ENCODE measurements at regions not wholly inside any gene's neighbourhood (a gene's known extent, or its start where the extent isn't known, plus 50 kb on each side); places are given as distances from the start of the nearest gene placed in this dataset.
A peak's percentile ranks its signal among the peaks of the same experiment; 100 is the strongest.
"Not testable (repeated sequence)": the region's sequence is repeated elsewhere in the genome, so short reads cannot be mapped to it uniquely, and the experiment has no call there.

DNA sequence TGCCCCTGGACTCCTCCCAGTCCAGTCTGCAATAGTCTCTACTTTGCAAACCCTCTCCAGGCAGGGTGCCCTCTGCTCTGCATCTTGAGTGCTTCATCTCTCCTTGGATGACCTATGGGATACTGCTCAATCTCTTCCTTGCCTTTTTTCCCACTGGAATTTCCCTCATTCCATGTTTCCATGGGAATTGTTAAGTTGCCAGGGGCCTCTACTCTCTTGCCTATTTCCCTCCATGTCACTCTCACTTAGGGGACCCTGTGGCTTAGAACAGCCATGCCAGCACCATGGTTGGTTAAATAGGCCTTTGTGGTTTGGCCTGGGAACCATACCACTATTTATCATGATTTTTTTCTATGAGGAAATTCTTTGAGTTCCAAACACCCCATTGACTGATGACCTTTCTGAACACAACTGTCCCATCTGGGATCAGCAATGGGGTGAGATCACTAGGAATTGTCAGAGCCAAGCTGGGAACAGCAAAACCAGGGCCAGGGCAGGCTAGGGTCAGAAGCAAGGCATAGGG lies 91.4 kb upstream of the RBMS1 start:
- peak; percentile 43 for DNase-seq (ENCODE audit: low spot score)

DNA sequence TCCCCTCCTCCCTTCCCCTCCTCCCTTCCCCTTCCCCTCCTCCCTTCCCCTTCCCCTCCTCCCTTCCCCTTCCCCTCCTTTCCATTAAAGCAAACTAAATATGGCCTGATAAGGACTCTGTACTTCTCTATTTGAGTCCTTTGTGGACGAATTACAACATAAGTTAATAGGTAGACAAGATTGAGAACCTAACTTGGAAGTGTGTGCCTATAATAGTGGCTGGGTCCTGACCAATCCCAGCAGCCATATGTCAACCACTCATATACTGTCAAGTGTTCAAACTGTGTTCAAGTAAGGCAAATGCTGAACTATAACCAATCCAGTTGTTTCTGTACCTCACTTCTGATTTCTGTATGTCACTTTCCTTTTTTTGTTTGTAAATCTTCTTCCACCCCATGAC lies 97.1 kb upstream of the RBMS1 start:
- DNase-seq (ENCODE audit: low spot score) = no peak

DNA sequence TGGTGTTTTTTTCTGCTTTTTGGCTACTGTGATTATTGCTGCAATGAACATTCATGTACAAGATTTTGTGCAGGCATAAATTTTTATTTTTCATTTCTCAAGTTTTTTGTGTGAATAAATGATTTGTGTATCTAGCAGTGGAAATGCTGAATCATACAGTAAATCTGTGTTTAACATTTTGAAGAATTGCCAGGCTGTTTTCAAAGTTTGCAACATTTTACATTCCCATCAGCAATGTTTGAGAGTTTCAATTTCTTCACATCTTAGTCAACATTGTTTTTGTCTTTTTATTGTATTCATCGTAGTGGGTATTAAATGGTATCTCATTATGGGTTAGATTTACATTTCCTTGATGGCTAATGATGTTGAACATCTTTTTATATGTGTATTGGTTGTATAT lies 98.8 kb upstream of the RBMS1 start:
- DNase-seq (ENCODE audit: low spot score) = no peak

DNA sequence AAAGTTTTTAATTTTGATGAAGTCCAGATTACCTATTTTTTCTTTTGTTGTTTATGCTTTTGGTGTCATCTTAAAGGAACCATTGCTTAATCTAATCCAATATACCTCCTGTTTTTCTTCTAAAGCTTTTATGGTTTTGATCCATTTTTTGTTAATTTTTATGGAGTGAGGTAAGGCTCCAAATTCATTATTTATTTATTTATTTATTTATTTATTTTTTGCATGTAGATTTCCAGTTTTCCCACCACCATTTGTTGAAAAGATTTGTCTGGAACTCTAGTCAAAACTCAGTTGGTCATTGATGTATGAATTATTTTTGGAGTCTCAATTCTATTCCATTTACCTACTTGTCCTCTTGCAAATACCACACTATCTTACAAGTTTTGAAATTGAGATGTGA lies 99.4 kb upstream of the RBMS1 start:
- no peak for DNase-seq (ENCODE audit: low spot score)

DNA sequence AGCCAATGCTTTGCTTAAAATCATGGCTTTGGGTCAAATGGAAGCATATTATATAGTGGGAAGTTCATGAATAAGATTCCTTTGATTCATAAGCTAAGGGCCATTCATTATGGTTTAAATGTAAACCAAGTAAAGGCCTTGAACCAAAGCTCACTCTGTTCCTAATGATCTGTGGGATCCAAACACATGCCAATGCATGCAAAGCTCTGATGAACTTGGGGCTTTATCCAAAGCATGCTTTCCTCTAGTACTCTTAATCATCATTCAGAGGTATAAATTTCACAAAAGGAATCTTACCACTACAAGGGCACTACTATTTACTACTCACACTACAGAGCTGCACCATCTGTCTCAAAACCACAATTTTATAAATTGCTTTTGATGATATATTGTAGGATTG lies 102.8 kb upstream of the RBMS1 start:
- no peak for DNase-seq (ENCODE audit: low spot score)

DNA sequence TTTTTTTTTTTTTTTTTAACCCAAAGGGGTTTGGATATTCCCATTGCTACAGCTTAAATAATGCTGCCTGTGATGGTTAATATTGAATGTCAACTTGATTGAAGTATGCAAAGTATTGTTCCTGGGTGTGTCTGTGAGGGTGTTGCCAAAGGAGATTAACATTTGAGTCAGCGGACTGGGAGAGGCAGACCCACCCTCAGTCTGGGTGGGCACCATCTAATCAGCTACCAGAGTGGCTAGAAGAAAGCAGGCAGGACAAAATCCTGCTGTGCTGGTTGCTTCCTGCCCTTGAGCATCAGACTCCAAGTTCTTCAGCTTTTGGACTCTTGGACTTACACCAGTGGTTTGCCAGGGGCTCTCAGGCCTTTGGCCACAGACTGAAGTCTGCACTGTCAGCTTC lies 106.8 kb upstream of the RBMS1 start:
- DNase-seq (ENCODE audit: low spot score) = not testable (repeated sequence)

DNA sequence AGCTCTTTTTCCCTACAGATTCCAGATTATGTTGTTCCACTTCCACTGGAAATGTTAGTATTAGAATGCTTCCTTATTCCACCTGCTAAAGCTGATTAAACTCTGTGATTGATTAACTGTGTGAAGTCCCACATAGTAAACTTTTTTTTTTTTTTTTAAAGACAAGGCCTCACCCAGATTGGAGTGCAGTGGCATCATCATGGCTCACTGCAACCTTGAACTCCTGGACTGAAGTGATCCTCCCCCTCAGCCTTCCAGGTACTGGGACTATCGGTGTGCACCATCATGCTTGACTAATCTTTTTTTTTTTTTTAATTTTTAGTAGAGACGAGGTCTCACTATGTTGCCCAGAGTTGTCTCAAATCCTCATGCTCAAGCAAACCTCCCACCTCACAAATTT lies 108.5 kb upstream of the RBMS1 start:
- DNase-seq (ENCODE audit: low spot score) = no peak

DNA sequence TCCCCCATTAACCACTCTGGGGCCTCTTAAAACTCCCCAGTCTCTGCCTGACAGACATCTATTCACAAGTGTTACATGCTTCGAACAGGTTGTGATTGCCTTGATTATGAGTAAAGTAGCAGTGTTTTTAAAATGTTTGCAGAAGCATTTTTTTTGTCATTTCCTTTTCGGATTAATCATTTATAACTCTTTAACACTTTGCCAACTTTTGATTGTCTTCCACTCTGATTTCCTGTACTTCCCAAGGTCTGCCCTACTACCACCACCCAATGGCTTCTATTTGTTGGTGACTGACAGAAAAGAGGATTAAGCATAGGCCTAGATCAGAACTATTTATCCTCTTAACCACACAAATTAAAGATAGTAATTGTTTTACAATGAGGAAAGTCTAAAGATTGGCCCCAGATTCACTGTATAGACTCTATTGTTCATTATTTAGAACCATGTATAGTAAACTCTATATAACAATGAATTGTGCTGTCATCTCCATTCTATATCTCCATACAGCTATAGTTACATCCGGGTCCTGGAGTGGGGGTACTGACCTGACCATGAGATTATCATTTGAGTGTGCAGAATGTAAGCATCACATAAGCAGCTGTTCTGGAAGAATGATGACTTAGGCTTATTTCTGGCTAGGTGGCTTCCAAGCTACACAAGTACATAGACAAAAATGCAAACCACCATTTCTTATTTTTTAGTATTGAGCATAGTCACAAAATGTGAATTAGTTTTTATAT lies 110.3 kb upstream of the RBMS1 start:
- no peak for DNase-seq (ENCODE audit: low spot score)

DNA sequence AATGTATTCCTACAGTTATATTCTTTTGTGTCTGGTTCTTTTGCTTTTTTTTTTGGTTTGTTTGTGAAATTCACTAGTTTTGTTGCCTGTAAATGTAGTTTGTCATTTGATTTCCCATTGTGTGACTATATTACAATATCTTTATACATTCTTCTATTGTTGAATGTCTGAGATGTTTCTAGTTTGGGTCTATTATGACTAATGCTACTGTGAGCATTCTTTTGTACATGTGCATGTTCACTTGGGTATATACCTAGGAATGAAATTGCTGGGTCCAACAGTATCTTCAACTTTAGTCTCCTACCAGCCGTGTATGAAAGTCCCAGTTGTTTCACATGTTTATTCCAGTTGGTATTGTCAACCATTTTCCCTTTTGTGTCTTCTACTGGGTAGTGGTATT lies 112.7 kb upstream of the RBMS1 start:
- DNase-seq (ENCODE audit: low spot score) = no peak

DNA sequence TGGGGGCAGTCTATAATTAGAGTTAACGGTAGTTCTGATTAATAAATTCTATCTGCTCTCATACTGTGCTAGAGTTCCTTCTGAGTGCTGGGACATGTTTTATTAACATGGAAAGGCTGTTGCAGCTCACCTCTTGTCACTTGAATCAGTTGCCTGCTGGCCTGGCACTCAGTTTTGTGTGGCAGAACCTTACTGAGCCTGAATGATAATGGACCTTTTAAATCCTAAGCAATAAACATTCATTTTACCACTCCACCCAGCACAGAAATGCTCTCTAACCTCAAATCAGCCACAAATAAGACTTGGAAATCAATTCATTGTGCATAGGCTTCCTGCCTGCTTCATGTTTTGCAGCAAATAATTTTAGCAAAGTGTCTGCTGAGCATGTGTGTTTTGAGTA lies 115.0 kb upstream of the RBMS1 start:
- DNase-seq (ENCODE audit: low spot score) = no peak

DNA sequence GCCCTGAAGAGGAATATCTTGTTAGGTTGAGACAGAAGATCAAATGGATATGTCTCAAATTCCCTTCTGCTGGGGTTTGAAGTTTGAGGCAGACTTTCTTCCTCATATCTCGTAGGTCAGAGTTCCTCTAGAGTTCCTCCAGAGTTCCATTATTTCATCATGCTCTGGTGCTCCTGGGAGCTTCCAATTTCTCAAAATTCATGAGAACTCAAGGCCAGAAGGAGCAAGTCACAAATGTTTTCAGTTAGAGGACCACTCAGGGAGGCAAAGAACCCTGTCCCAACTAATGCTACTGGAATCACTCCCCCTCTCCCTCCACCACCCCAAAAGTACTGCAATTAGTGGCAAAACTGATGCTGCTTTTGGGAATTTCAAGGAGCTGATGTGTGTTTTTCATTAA lies 115.7 kb upstream of the RBMS1 start:
- no peak for DNase-seq (ENCODE audit: low spot score)

DNA sequence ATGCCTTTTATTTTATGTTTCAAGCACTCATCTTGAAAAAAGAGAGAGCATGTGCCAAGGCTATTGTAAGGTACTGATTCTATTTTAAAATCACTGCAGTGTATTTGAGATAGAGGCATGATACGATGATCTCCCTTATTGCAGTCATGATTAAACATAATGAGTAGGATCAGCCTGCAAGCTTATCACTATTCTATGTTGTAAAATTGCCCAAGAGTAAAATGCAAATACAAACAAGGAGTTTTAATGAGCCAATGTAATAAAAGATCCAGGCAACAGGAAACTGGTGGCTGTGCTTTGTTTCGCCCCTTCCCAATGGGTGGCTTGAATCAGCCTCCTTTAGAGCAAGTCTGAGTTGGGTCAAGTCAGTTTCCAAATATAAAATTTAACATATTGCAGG lies 116.4 kb upstream of the RBMS1 start:
- DNase-seq (ENCODE audit: low spot score) = no peak

DNA sequence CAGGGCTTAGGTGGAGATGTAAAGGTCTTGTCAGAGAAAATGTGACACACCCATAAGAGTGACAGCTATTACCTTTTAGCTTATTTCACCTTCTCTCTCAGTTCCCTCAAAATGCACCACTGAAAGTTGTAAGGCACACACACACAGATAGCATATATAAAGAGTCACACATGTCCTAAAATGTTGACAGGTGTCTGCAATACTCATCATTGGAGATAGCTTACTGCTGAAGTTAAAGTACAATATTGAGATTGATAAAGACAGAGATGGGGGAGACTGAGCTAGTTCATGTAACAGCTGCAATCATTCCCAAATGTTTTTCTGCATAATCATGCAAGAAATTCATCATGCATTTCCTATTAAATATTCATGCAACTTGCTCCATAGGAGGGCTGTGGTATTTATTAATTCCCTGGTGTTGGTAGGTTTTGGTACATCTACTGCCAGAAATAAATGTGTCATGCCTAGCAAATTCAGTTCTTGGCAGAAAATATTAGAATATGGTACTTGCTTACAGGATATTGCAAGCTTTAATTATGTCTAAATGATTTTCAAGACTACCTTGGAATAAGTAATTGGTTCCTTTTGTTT lies 118.8 kb upstream of the RBMS1 start:
- no peak for DNase-seq (ENCODE audit: low spot score)

DNA sequence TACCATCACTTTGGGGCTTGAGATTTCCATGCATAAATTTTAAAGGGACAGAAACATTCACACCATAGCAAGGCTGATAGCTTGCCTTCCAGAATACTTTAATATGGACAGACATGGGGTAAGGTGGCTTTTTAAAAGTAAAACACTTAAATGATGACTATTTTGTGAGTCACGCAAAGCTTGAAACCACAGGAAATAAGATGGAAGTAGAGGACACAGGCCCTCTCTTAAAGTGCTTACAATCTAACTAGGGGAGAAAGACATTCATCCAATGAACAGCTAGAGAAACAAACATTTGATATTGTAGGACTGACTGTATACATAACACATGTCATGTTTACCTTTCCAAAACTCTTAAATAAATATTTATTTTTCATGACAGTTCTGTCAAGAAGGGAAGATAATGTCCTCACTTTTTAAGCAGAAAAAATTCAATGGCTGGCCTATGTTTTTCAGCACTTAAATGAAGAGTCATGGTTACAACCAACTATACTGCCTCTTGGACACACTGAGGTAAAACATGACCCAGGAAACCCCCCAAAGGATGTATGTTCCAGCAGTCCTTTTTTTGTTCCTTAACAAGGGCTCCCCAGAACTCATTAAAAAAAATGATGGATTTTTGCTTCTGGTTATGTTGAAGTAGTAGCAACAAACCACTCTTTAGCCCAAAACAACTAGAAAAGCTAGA lies 120.0 kb upstream of the RBMS1 start:
- DNase-seq (ENCODE audit: low spot score) = peak; percentile 23

DNA sequence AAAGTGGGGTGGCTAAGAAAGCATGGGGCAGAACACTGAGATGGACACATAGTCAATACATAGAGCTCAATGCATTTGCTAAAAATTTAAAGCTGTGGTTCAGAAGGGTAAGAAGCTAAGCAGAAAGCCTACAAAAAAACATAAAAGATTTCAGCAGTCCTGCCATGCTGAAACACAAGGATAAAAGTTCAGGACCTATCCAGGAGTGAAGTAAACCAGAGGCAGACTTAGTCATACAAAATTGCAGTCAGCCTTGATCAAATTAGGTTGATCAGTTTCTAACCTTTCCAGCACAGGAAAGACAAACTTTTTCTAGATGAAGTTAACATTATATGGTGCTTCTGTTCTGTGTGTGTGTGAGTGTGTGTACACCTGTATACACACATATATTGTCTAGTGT lies 120.8 kb upstream of the RBMS1 start:
- no peak for DNase-seq (ENCODE audit: low spot score)

DNA sequence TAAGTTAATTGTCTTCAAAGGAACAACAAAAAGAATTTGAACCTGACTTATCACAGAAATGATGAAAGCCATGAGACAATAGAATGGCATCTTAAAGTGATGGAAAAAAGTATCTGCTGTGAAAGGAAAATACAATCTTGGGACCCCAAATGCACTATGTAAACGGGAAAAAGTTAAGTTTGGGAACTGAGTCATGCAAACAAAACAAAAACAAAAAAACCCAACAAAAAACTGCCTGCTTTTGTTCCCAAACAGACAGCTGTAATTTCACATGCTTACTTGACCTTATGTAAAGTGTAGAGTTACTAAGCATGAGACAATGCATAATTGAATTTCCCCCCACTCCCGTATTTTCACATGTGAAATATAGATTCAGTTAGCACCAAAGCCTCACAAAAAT lies 122.1 kb upstream of the RBMS1 start:
- no peak for DNase-seq (ENCODE audit: low spot score)

DNA sequence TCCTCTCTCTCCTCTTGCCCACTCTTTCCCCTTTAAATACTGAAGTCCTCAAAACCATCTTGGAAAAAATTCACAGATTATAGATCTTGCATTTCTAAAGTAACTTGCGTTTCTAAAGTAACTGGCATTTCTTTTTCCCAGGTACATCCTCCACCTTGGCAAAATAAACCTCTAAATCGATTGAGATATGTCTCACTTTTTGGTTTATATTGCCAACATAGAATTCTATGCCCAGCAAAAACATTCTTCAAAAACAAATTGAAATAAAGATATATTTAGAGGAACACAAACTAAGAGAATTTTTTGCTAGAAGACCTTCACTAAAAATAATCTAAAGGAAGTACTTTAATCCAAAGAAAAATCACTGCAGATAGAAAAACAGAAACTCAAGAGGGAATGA lies 122.5 kb upstream of the RBMS1 start:
- DNase-seq (ENCODE audit: low spot score) = no peak

DNA sequence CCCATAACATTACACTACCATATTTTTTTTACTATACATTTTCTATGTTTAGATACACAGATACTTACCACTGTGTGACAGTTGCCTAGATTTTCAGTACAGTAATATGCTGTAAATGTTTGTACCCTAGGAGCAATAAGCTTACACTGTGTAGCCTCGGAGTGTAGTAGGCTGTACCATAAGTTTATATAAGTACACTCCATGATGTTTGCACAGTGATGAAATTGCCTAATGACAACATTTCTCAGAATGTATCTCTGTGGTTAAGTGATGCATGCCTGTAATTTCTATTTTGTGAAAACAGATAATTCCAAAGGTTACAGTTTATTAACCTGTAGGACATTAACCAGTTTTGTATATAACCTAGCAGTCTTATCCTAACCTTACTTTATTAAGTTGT lies 128.1 kb upstream of the RBMS1 start:
- DNase-seq (ENCODE audit: low spot score) = no peak

DNA sequence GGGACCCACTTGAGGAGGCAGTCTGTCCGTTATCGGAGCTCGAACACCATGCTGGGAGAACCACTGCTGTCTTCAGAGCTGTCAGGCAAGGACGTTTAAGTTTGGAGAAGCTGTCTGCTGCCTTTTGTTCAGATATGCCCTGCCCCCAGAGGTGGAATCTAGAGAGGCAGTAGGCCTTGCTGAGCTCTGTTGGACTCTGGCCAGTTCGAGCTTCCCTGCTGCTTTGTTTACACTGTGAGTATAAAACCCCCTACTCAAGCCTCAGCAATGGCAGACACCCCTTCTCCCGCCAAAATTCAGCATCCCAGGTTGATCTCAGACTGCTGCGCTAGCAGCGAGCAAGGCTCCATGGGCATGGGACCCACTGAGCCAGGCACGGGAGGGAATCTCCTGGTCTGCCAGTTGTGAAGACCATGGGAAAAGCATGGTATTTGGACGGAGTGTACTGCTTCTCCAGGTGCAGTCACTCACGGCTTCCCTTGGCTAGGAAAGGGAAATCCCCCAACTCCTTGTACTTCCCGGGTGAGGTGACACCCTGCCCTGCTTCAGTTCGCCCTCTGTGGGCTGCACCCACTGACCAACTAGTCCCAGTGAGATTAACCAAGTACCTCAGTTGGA lies 134.5 kb upstream of the RBMS1 start:
- not testable (repeated sequence) for DNase-seq (ENCODE audit: low spot score)

DNA sequence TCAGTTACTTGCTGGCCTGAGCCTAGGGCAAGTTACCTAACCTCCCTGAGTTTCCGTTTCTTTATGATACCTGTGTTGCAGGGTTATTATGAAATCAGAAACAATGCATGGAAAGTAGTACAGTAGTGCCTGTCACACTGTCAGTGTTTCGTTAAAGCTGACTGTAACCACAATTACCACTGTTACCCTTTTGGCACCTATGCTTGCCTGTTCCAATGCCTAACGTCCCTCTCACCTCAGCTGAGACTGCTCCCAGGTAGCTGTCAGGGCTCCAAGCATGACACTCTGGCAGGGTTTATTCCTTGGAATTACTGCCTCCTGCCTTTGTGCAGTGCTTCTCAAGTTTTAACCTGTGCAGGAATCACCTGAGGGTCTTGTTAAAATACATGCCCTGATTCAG lies 135.2 kb upstream of the RBMS1 start:
- DNase-seq (ENCODE audit: low spot score) = no peak

DNA sequence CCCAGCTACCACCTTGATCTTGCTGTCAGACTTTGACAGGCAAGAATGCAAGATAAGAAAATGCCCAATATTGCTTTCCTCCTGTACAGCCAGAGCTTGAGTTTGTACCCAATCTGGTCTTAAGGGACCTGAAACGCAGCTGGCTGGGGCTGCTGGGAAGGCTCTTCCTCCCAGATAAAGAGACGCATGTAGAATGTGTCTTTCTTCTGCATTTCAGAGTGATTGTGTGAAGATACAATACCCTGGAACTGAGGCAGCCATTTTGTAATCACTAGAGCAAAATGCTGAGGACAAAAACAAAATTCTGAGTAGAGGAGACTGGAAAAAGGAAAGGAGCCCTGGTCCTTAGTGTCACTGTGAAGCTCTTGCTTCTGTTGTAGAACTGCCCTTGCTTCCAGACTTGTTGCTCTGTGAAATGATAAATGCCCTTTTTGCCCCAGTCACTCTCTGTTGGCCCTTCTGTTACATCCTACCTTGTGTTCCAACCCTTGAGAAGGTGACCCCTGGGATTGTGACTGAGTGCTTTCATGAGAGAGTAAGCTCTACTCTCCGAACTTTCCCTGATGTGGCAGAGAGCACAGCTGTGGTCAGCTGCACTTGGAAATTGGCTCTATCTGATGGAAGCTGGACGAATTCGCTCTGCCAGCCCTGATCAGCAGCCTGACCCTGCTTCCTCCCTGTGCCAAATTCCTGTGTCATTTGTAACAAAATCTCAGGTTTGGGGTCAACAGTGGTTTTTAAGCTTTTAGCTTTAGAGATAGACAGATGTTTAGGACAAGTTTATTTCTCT lies 137.4 kb upstream of the RBMS1 start:
- DNase-seq (ENCODE audit: low spot score) = peak; percentile 36
